DOHH2 (cell line): ENCODE measurements at regions not wholly inside any gene's neighbourhood (a gene's known extent, or its start where the extent isn't known, plus 50 kb on each side); places are given as distances from the start of the nearest gene placed in this dataset.

Experiments
- EZH2phosphoT487 ChIP-seq: fragments of 200-600 bp; sonication (generic); IDR thresholded peaks from 2 replicates; pipeline ENCODE4 v1.6.1; 2017; ENCODE audit warnings: borderline replicate concordance, mild to moderate bottlenecking, antibody characterized with exemption, low read length, moderate library complexity, mixed read lengths
- TF ChIP-seq, protein P1 (sequence below): fragments of 200-600 bp; sonication (generic); IDR thresholded peaks from one replicate; pipeline ENCODE4 v1.5.1; 2014; ENCODE audit warnings: antibody characterized with exemption, mild to moderate bottlenecking, low read depth, low read length; ENCODE audit not compliant: poor library complexity, severe bottlenecking

DNA sequence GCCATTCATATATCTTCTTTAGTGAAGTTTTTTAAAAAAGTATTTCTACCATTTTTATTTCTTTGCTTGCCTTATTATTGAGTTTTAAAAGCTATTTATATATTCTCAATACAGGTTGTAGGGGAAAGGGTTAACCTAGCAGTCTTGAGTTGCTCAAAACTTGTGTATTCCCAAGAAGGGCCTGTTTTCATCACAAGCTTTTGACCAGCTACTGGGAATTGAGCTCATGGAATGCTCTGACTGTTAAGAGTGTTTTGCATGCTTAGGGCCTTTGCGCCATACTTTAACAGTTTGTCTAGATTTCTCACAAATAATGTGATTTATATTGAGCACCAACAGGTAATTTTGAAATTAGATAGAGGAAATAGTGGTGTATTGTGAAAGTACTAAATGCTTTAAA is 72.0 kb upstream of the CALCR start:
- TF ChIP-seq, protein P1, sequence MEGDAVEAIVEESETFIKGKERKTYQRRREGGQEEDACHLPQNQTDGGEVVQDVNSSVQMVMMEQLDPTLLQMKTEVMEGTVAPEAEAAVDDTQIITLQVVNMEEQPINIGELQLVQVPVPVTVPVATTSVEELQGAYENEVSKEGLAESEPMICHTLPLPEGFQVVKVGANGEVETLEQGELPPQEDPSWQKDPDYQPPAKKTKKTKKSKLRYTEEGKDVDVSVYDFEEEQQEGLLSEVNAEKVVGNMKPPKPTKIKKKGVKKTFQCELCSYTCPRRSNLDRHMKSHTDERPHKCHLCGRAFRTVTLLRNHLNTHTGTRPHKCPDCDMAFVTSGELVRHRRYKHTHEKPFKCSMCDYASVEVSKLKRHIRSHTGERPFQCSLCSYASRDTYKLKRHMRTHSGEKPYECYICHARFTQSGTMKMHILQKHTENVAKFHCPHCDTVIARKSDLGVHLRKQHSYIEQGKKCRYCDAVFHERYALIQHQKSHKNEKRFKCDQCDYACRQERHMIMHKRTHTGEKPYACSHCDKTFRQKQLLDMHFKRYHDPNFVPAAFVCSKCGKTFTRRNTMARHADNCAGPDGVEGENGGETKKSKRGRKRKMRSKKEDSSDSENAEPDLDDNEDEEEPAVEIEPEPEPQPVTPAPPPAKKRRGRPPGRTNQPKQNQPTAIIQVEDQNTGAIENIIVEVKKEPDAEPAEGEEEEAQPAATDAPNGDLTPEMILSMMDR: no peak
- no peak for TF ChIP-seq EZH2phosphoT487
